ENCODE measurements at regions not wholly inside any gene's neighbourhood (a gene's known extent, or its start where the extent isn't known, plus 50 kb on each side); places are given as distances from the start of the nearest gene placed in this dataset.

DNA sequence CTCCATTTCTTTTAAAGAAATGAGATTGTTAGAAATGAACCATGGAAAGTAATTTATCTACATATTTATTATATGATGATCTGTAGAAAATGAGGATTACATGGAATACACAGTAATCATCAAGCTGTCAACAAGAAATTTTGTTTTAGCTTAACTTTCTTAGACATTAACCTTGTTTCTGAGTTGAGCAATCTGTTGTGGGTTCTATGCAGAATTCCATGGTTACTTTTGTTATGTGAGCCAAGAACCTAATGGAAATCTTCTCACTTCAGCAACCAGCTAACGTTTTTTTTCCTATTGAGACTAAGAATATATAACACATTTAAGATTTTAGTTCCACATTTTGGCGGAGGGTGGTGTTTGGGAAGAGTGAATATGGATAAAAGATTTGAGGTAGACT lies 136.1 kb upstream of the SLC4A4 start:
- Histone ChIP-seq H3K4me1 (no peaks in the 10 kb centered on the region), H3K9me3 (no peaks in the 10 kb centered on the region), H3K27me3 (no peaks in the 10 kb centered on the region), H3K36me3 (no peaks in the 10 kb centered on the region), H3K27ac (no peak overlapping the region), H3K4me3 (no peak overlapping the region)
- no peak for DNase-seq (ENCODE audit: low spot score in 2 of 2)
- WGBS: 59% methylated on average over 2 of the region's 2 CpGs
- no peak for TF ChIP-seq POLR2A (IDR thresholded peaks at IDR 0.05)
- no peak for TF ChIP-seq CTCF (IDR thresholded peaks at IDR 0.05)
- TF ChIP-seq POLR2AphosphoS5 (IDR thresholded peaks at IDR 0.05): no peak
- TF ChIP-seq EP300 (IDR thresholded peaks at IDR 0.05): no peak

GRCh38 chr4:71204056-71204455 lies 134.8 kb upstream of the SLC4A4 start:
- 90% methylated on average over 2 of the region's 2 CpGs for WGBS
- Histone ChIP-seq H3K9me3 (no peaks in the 10 kb centered on the region), H3K4me1 (no peaks in the 10 kb centered on the region), H3K27me3 (no peaks in the 10 kb centered on the region), H3K36me3 (no peaks in the 10 kb centered on the region), H3K4me3 (no peak overlapping the region), H3K27ac (no peak overlapping the region)
- TF ChIP-seq POLR2AphosphoS5 (IDR thresholded peaks at IDR 0.05) (no peak), CTCF (IDR thresholded peaks at IDR 0.05) (no peak), POLR2A (IDR thresholded peaks at IDR 0.05) (no peak), EP300 (IDR thresholded peaks at IDR 0.05) (no peak)
- no peak for DNase-seq (ENCODE audit: low spot score in 2 of 2)

- H3K4me1 ChIP-seq: no peaks in the 10 kb centered on the region
- TF ChIP-seq CTCF (IDR thresholded peaks at IDR 0.05): no peak
- no peak for TF ChIP-seq POLR2A (IDR thresholded peaks at IDR 0.05)
- TF ChIP-seq EP300 (IDR thresholded peaks at IDR 0.05): no peak
- TF ChIP-seq POLR2AphosphoS5 (IDR thresholded peaks at IDR 0.05): no peak
- H3K27ac ChIP-seq: no peak overlapping the region
- 89% methylated on average over 3 of the region's 3 CpGs for WGBS
- H3K36me3 ChIP-seq: no peaks in the 10 kb centered on the region
- no peak for DNase-seq (ENCODE audit: low spot score in 2 of 2)
- no peaks in the 10 kb centered on the region for H3K27me3 ChIP-seq
- H3K4me3 ChIP-seq: no peak overlapping the region
- H3K9me3 ChIP-seq: no peaks in the 10 kb centered on the region
These were observed 132.1 kb upstream of the SLC4A4 start for GRCh38 chr4:71206763-71207162.

DNA sequence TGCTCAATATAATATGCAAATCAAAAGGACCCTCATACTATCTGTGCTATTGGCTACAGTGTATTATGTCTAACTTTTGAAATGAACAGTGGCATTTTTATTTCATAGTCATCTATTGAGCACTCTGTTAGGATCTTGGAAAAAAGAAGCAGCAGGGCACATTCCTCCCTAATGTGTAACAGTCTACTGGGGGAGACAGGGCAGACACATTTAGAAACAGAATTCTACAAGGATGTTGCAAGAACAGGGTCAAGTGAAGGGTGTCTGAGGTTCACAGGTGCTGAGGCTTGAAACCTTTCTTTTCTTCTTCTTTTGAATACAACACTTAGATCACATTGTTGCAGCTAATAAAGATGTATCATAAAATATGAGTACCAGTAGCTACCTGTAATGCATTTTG lies 129.7 kb upstream of the SLC4A4 start:
- Histone ChIP-seq H3K27ac (no peak overlapping the region), H3K4me1 (no peaks in the 10 kb centered on the region), H3K27me3 (no peaks in the 10 kb centered on the region), H3K4me3 (no peak overlapping the region), H3K9me3 (no peaks in the 10 kb centered on the region), H3K36me3 (no peaks in the 10 kb centered on the region)
- TF ChIP-seq POLR2A (IDR thresholded peaks at IDR 0.05): no peak
- TF ChIP-seq POLR2AphosphoS5 (IDR thresholded peaks at IDR 0.05): no peak
- TF ChIP-seq EP300 (IDR thresholded peaks at IDR 0.05): no peak
- no peak for TF ChIP-seq CTCF (IDR thresholded peaks at IDR 0.05)
- DNase-seq (ENCODE audit: low spot score in 2 of 2): no peak

GRCh38 chr4:71210823-71211222 lies 128.0 kb upstream of the SLC4A4 start:
- 47% methylated on average over 3 of the region's 3 CpGs for WGBS
- H3K27me3 ChIP-seq: no peaks in the 10 kb centered on the region
- no peak for TF ChIP-seq EP300 (IDR thresholded peaks at IDR 0.05)
- no peak for TF ChIP-seq POLR2A (IDR thresholded peaks at IDR 0.05)
- no peak for TF ChIP-seq POLR2AphosphoS5 (IDR thresholded peaks at IDR 0.05)
- no peak for TF ChIP-seq CTCF (IDR thresholded peaks at IDR 0.05)
- no peaks in the 10 kb centered on the region for H3K36me3 ChIP-seq
- H3K4me1 ChIP-seq: no peaks in the 10 kb centered on the region
- H3K4me3 ChIP-seq: no peak overlapping the region
- no peak for DNase-seq (ENCODE audit: low spot score in 2 of 2)
- H3K9me3 ChIP-seq: no peaks in the 10 kb centered on the region
- H3K27ac ChIP-seq: no peak overlapping the region
